TTC549 (cell line): ENCODE measurements at regions not wholly inside any gene's neighbourhood (a gene's known extent, or its start where the extent isn't known, plus 50 kb on each side); places are given as distances from the start of the nearest gene placed in this dataset.
"Not testable (repeated sequence)": the region's sequence is repeated elsewhere in the genome, so short reads cannot be mapped to it uniquely, and the experiment has no call there.

Experiments
- FAIRE-seq: peaks from 2 replicates; lab custom pipeline; 2012; peaks lifted over from hg19 to GRCh38; lab: Jason Lieb, UNC

DNA sequence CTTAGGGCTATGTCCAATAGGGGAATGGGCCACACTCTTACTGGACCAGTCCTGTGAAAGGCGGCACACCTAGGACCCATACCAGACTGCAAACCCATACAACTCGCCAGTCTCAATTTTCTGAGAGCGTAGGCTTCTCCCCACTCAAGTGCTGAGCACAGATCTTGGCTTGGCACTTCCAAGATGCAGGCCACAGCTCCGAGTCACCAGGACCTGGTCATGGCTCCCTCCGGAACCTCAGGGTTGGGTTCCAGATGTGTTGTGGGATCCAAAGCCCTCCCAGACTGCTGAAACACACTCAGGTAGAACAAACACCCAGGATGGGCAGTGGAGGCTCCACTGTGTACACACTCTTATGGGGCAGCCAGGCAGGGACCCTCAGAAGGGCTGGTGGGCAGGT is 103.3 kb downstream of the TMEM144 start:
- no peak for FAIRE-seq

DNA sequence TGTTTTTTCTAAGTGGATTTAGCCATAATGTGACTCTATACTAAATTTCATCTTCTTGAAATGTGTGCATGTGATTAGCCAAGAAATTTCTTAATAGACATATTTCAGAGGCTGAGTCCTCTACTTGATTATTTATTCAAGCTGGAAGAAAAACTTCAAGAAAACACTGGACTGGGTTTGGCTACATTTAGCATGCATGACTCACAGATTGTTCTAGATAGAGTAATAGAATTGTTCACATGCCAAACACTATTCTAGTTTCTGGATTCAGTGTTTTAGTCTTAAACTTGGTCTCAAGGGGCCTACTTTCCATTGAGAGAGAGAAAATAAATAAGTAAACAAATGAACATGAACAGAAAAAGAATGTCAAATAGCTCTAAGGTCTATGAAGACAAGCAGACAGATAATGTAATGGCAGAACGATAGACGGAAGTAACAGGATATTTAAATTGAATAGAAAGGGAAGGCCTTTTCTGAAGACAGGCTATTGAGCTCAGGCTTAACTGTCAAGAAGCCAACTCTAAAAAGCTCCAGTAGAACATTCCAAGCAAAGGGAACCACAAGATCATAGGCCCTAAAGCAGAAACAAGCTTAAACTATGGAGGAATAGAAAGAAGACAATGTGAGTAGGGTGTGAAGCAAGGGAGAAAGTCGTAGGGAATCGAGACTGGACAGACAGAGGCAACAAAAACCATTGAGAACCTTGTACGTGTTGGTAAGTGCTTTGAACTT is 104.6 kb downstream of the TMEM144 start:
- no peak for FAIRE-seq

DNA sequence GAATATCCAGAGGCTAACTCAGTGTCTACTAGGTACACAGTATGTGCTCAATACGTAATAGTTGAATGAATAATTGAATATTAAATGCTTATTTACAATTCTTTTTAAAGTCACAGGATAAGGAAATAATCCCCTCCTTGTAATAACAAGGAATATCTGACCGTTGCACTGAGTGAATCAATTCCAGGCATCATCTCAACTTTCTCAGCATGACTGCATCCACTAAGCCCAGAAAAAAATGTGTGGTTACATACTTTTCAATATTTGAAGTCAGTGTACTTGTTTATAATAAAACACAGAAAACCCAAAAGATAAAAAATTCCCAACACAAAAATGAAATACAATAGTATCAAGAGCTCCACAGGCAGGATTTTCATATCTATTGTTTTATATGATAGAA is 105.4 kb downstream of the TMEM144 start:
- FAIRE-seq: no peak

DNA sequence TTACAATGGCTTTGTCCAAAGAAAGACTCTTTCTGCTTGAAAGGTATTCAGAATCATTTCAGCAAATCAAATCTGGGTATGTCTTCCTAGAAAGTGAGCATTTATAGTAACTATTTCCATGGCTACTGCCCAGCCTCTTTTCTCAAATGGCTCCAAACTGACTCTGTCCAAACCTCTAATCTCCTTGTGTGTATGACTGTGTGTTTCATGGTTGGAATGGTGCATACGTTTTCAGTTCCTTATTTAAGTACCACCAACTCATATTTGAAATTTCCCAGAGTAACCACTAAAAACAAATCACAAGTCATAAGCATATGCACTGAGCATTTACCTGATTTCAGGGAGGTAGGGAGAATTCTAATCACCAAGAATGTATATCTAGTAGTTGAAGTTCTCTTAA is 106.0 kb downstream of the TMEM144 start:
- no peak for FAIRE-seq

DNA sequence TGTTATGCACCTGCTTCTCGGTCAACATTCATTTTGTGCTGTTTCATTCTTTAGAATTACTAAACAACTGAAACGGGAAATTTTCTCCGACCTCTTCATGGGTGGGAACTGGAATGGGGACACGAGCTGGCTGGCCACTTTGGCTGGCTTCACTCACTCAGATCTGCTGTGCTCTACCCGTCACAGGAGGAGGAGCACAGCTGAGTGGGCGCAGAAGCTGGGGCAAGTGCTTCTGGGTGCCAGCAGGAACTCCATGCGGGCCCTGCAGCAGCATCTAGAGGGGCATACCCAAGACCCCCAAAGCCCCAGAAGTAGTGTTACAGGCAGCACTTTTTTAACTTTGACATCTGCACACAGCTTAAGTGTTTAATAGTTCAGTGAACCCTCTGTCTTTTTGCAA is 109.6 kb downstream of the TMEM144 start:
- no peak for FAIRE-seq

DNA sequence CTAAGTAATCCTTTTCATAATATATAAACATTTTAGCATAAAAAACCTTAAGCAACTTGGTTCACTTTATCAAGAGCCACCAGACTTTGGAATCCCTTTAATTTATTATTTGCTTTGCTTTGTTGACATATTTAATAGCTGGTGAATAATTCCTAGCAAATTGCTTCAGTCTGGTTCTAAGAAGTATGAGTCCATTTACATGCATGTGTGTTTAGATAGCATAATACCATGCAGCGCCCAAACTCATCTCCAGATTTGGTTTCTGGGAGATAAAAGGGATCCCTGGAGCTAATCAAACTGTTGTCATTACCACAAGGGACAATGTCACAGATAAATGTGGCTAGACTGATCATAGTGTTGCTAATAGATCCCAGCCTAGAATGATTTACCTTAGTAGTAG is 111.8 kb downstream of the TMEM144 start:
- FAIRE-seq: no peak

DNA sequence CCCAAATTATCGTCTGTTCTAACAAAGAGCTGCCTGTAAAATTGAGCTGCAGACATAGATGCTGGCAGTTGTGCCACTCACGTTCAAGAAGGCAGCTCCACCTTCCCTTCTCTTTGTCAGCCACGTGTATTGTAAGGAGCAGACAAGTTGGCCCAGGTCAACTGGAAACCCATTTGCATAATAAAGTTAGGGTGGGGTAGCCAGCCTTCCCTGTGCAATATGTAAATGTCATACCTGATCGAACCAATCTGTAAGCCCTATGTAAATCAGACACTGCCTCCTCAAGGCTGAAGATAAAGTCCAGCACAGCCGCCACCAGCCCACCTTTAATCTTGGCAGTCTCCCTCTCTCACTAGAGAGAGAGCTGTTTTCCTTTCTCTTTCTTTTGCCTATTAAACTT is 117.2 kb downstream of the TMEM144 start:
- FAIRE-seq: no peak

DNA sequence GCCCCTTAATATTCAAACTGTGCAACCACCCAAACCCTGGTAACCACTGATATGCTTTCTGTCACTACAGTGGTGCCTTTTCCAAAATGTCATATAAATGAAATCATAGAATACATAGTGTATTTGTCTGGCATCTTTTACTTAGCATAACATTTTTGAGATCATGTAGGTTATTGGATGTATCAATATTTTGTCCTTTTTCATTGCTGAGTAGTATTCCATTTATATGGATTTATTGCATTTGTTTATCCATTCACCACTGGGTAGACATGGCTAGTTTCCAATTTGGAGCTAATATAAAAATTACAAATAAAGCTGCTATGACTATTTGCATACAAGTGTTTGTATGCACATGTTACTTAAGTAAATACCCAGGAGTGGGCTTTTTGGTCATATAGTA is 121.6 kb downstream of the TMEM144 start:
- no peak for FAIRE-seq

DNA sequence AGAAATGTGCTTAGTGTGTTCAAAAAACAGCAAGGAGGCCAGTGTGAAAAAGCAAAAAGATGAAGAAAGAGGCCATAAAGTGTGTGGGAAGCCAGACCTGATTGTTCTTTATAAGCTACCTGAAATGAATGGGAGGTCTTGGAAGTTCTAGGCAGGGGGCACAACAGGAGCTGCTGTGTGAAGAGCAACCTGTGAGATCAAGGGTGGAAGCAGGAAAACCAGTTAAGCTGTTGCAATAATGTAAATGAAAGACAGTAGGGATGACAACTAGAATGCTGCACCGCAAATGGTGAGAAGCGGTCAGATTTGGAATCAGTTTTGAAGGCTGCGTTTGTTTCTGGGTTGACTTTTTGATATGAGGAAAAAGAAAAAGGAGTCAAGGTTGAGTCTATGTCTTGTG is 123.5 kb downstream of the TMEM144 start:
- no peak for FAIRE-seq

DNA sequence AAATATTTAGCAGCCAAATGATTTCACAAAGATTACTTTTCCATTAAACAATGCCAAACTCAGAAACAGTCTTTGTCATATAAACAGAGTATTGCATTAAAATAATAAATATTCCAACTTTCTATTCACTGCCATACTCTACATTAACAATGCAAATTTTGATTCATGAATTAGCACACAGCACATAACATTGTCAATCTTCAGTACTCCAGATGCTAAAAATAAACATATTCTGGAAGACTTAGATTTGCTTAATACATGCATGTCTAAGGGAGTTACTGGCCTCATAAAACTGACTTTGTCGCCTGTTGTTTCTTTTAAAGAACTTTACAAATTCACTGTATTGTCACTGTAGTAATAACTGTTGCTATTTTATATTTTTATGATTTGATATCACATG is 131.6 kb downstream of the TMEM144 start:
- FAIRE-seq: no peak

DNA sequence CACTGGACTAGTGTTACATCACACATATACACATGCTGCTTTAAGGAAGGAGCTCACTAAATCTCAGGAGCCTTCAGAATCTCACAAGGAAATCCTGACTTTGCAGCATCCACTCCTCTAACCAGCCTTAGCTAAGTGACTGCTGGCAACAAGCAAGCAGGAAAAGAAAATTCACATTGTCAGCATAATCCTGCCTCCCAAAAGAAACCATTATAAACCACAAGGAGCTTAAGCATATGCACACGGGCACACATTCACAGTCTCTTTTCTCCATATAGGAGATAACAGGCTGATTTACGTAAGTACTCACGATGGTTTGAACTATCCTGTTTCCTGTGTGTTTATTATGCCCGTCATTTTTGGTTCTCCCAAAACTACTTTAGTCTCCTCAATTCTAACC is 136.3 kb downstream of the TMEM144 start:
- FAIRE-seq: no peak

DNA sequence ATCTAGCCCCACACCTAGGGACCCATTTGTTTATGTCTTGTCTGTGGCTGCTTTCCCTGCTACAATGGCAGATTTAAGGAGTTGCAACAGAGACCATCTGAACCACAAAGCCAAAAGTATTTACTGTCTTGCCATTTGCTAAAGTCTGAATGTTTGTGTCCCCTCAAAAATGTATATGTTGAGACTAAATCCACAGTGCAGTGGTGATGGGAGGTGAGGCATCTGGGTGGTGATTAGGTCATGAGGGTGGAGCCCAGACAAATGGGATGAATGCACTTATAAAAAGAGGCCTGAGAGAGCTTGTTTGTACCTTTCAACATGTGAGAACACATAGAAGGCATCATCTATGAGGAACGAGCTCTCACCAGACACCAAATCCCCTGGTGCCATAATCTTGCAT is 137.3 kb downstream of the TMEM144 start:
- FAIRE-seq: no peak

DNA sequence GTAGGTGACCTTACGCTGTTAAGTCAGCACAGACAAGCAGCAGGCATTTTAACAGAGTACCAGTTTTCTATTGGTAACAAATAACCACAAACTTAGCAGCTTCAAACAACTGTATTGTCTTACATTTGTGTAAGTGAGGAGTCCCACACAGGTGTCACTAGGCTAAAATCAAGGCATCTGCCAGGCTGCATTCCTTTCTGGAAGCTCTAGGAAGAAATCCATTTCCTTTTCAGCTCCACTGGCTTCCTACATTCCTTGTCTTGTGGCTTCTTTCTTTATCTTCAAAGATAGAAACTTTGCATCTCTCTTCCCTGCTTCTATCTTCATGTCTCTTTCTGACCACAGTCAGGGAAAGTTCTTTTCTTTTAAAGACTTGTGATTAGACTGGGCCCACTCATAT is 139.9 kb downstream of the TMEM144 start:
- FAIRE-seq: no peak

DNA sequence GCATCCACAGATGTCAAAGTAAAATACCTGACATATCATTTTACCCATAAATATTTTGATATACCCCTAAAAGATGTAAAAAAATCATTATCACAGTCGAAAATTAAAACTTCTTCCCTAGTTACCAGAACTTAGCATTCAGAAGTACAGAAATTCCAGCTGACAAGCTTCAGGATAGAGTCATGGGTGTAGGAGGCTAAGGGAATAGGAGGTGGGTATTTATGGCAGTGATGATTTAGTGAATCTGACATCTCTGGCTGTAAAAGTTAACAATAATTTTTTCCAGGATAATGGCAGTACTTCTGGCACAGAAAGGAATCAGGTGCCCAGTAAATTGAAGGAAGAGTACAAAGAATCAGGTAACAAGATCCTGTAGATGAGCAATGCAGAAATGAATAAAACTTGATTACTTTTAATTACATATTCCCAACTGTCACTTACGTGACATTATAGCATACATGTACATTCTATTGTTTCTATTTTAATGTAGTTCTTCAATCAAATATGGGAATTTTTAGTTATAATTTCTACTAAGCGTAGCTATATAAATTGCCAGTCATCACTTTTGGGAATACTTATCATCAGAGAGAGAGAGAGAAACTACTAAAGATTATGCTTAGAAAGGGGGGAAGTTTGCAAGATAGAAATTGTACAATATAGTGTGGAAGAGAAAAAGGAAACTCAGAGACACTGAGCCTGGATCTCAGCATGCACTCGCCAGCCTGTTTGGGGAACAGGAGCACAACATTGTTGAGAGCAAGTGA is 143.4 kb downstream of the TMEM144 start:
- no peak for FAIRE-seq

DNA sequence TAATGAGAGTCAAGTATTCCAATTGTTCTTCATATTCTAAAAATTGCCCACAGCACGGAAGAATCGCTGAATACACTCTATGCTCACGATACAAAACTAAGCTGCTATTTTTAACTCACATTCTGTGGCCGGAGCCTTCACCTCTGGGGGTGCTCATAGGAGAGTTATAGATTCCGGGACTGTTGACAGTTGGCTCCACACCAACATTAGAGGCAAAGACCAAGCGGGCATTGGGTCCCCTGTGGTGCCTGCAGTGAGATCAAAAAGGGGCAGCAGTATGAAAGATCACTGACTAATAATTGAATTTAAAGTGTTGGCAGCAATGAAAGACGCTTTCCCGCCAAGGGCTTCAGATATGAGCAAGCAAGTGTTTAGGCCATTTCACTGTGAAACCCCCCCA is 146.0 kb downstream of the TMEM144 start:
- no peak for FAIRE-seq

DNA sequence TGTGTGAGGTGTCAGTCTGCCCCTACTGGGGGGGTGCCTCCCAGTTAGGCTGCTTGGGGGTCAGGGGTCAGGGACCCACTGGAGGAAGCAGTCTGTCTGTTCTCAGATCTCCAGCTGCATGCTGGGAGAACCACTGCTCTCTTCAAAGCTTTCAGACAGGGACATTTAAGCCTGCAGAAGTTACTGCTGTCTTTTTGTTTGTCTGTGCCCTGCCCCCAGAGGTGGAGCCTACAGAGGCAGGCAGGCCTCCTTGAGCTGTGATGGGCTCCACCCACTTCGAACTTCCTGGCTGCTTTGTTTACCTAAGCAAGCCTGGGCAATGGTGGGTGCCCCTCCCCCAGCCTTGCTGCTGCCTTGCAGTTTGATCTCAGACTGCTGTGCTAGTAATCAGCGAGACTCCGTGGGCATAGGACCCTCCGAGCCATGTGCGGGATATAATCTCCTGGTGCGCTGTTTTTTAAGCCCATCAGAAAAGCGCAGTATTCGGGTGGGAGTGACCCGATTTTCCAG is 153.7 kb upstream of the RXFP1 start:
- FAIRE-seq: not testable (repeated sequence)

DNA sequence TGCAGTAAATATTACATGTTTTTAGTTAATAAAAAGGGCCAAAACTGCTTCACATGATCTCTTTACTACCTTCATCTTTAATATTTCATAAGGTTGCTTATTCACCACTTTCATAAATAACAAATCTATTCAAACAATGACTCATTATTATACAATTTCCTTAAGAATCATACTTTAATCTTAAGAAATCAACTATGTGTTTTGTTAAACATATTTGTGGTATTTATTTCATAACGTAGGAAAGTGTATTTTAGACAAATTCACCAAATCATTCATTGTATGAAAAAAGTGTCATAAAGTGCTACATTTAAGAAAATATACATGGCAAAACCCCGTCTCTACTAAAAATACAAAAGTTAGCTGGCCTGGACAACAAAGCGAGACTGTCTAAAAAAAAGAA is 150.5 kb upstream of the RXFP1 start:
- no peak for FAIRE-seq

DNA sequence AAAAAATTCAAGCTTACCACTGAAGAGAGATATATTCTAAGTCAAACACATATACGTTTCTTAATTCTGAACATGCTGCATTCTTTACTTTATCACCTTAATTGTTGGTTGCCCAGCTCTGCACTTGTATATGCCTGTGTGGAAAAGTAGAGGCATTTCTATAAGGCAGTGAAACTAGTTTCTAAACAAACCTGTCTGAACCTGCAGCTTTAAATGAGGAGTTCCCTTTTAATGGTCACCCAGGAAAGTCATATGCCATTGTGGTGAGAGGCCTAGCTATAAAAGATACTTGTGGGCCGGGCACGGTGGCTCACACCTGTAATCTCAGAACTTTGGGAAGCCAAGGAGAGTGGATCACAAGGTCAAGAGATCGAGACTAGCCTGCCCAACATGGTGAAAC is 147.4 kb upstream of the RXFP1 start:
- no peak for FAIRE-seq

DNA sequence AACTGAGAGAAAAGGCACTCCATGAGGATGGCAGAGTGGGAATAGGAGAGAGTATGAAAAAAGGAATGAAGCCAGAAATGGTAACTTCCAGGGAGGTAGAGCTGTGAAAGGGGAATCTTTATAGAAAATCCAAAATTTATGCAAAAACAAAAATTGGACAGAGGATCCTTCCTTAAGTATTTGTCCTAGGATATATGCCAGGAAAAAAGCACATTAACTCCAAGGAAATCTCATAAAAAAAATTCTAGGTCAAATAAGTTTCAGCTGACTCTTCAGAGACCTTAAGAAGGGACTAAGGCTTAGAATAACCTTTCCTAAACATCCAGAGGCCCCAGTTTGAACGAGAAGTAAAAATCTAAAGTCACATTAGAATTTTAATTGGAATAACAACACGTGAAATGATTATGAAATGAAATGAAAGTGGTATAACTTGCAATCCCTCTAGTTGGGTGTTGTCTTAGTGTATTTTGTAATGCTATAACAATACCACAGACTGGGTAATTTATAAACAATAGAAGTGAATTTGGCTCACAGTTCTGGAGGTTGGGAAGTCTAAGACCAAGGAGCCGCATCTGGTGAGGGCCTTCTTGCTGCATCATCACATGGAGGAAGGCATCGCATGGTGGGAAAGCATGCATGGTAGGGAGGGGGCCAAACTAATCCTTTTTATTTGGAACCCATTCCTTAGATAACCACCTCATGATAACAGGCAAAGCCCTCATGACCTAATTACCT is 145.4 kb upstream of the RXFP1 start:
- no peak for FAIRE-seq

DNA sequence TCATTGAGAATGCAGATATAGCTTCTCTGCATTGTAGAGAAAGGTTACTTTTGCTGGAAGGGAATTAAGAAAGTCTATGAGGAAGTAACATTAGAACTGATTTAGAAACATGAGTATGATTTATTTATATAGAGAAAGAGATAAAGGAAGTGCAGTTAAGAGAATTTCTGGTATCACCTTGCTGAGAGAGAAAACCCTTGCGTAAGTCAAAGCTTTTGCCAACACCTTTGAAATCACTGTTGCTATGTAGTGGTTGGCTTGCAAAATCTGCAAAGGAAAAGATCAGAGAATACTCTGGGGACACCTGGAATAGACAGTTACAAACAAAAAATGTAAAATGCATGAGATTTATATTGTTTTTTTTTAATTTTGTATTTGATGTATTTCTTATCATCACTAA is 137.3 kb upstream of the RXFP1 start:
- no peak for FAIRE-seq

DNA sequence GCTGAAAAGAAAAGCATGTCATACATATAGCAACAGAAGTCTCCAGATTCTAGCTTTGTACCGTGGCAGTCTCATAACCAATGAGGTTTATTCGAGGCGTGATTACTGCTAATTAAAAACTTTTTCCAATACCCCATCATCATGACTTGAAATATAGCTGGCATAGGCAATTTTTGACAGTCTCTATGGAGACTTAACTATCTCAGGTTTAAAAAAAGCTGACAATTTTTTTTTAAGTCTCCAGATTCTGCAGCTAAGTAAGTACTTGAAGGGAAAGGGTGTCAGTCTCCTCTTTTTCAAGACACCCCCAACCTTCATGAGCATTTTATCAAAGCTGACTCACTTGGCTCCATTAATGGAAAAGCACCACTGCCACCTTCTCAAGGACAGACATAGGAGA is 126.3 kb upstream of the RXFP1 start:
- FAIRE-seq: no peak

DNA sequence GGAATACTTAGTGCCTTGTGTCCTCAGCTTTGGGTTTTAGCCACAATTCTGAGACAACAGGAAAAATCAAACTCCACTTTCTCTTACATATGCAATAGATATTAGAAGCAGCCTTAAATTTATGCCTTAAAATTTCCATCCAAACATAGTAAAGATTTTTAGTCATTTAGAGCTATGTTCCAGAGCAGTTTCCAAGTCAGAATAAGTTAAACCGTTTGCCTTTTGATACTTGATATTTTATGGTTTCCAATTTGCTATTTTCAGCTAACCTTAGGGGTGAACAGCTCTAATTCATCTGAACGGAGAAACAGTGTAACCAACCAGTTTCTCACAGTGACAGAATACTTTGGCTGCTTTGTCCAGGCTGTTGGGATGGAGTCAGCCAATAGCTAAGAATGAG is 125.8 kb upstream of the RXFP1 start:
- no peak for FAIRE-seq

DNA sequence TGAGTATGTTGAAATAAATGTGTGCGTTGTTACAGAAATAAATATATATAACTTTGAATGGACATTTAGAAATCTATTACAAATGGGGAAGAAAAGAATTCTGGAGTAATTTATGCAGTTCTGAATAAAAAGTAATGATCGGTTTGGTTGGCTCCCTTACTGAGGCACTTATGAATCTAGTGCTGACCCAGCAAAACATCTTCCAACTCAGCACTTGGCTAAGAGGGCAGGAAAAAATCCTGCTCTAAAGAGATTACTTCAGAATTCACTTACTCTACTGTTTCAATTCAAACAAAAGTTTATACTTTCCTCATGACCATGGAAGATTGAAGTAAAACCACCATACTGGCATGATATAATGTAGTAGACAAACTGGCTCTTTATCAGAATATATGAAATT is 123.9 kb upstream of the RXFP1 start:
- FAIRE-seq: no peak
